GM18858 (cell line): ENCODE measurements at regions not wholly inside any gene's neighbourhood (a gene's known extent, or its start where the extent isn't known, plus 50 kb on each side); places are given as distances from the start of the nearest gene placed in this dataset.

Experiments
- ATAC-seq: cut with Tn5 transposase; IDR thresholded peaks from one replicate; pipeline ENCODE4 v1.9.1; 2021; ENCODE audit not compliant: unreplicated experiment

GRCh38 chr1:209400351-209401220 is 182.9 kb upstream of the CAMK1G start:
- ATAC-seq, result no peak

- no peak for ATAC-seq
Observed at GRCh38 chr1:209402697-209403096, 180.8 kb upstream of the CAMK1G start.

GRCh38 chr1:209403921-209404320 is 179.6 kb upstream of the CAMK1G start:
- ATAC-seq, result no peak

GRCh38 chr1:209404577-209404976 is 178.9 kb upstream of the CAMK1G start:
- ATAC-seq, result no peak

GRCh38 chr1:209405183-209405814 is 178.2 kb upstream of the CAMK1G start:
- no peak for ATAC-seq

GRCh38 chr1:209406168-209406567 is 177.3 kb upstream of the CAMK1G start:
- ATAC-seq, result no peak

GRCh38 chr1:209406595-209406994 is 176.9 kb upstream of the CAMK1G start:
- no peak for ATAC-seq

GRCh38 chr1:209409780-209410179 is 173.7 kb upstream of the CAMK1G start:
- no peak for ATAC-seq

- no peak for ATAC-seq
Observed at GRCh38 chr1:209411491-209411929, 172.0 kb upstream of the CAMK1G start.

GRCh38 chr1:209412036-209412435 is 171.5 kb upstream of the CAMK1G start:
- no peak for ATAC-seq

GRCh38 chr1:209412566-209412965 is 170.9 kb upstream of the CAMK1G start:
- ATAC-seq, result no peak

- no peak for ATAC-seq
Observed at GRCh38 chr1:209413062-209413461, 170.5 kb upstream of the CAMK1G start.

- ATAC-seq, result no peak
Observed at GRCh38 chr1:209414803-209415329, 168.6 kb upstream of the CAMK1G start.

GRCh38 chr1:209416039-209416438 is 167.5 kb upstream of the CAMK1G start:
- no peak for ATAC-seq

- ATAC-seq, result no peak
Observed at GRCh38 chr1:209416716-209417115, 166.8 kb upstream of the CAMK1G start.

- ATAC-seq, result no peak
Observed at GRCh38 chr1:209417761-209418160, 165.8 kb upstream of the CAMK1G start.

GRCh38 chr1:209420276-209420675 is 163.2 kb upstream of the CAMK1G start:
- ATAC-seq, result no peak

GRCh38 chr1:209421186-209421585 is 162.3 kb upstream of the CAMK1G start:
- ATAC-seq, result no peak

GRCh38 chr1:209421978-209422680 is 161.4 kb upstream of the CAMK1G start:
- no peak for ATAC-seq

- no peak for ATAC-seq
Observed at GRCh38 chr1:209425959-209426358, 157.6 kb upstream of the CAMK1G start.

GRCh38 chr1:209427277-209427676 is 156.2 kb upstream of the CAMK1G start:
- ATAC-seq, result no peak
